Stomach (tissue), 8 donors: ENCODE measurements at regions not wholly inside any gene's neighbourhood (a gene's known extent, or its start where the extent isn't known, plus 50 kb on each side); places are given as distances from the start of the nearest gene placed in this dataset.
"Not testable (repeated sequence)": the region's sequence is repeated elsewhere in the genome, so short reads cannot be mapped to it uniquely, and the experiment has no call there.

Experiments used
- DNase-seq, 2 donors: peaks; one replicate each; pipeline versions ENCODE4 v3.0.0 to v3.0.0-alpha.2; 2013 to 2019
- H3K27ac ChIP-seq, 5 donors: fragments of 200-600 bp in 4 of 5; sonication (generic) in 4 of 5; one replicate each; pipeline ENCODE4 v1.5.1; 2013 to 2019; ENCODE audit warnings: mild to moderate bottlenecking in 1 of 5, moderate library complexity in 1 of 5
- H3K27me3 ChIP-seq, 3 donors: fragments of 200-600 bp; sonication (generic); one replicate each; pipeline ENCODE4 v1.5.1; 2017 to 2019; ENCODE audit warnings: mixed run types in 1 of 3
- H3K36me3 ChIP-seq, 4 donors: fragments of 200-600 bp; sonication (generic); 1 replicate in 3 of 4; 2 replicates in 1 of 4; pipeline ENCODE4 v1.5.1; 2016 to 2019
- H3K4me1 ChIP-seq, 4 donors: fragments of 200-600 bp; sonication (generic); one replicate each; pipeline ENCODE4 v1.5.1; 2016 to 2019
- H3K4me3 ChIP-seq, 4 donors: fragments of 200-600 bp; sonication (generic) in 3 of 4; one replicate each; pipeline ENCODE4 v1.5.1; 2016 to 2019; ENCODE audit warnings: mild to moderate bottlenecking in 1 of 4
- H3K9me3 ChIP-seq, 4 donors: fragments of 200-600 bp; sonication (generic); one replicate each; pipeline ENCODE4 v1.5.1; 2016 to 2019
- CTCF ChIP-seq, 7 experiments: fragments of 450-650 bp in 4 of 7; fragments of 200-600 bp in 3 of 7; sonication (generic) in 3 of 7; IDR thresholded peaks; one replicate each; pipeline ENCODE4 v1.5.1; 2016 to 2019; ENCODE audit warnings: antibody characterized with exemption in 7 of 7, control low read depth in 2 of 7, mild to moderate bottlenecking in 1 of 7
- EP300 ChIP-seq: sonication (generic); formaldehyde crosslinking; IDR thresholded peaks from one replicate; pipeline ENCODE4 v1.6.1; 2017; ENCODE audit warnings: antibody characterized with exemption
- POLR2A ChIP-seq, 4 donors: fragments of 450-650 bp; IDR thresholded peaks; one replicate each; pipeline ENCODE4 v1.6.1; 2016; ENCODE audit warnings: antibody characterized with exemption in 4 of 4, control low read depth in 2 of 4, mild to moderate bottlenecking in 1 of 4, moderate library complexity in 1 of 4
- POLR2AphosphoS5 ChIP-seq, 3 donors: sonication (generic); formaldehyde crosslinking; IDR thresholded peaks; one replicate each; pipeline ENCODE4 v1.6.1; 2016; ENCODE audit warnings: antibody characterized with exemption in 3 of 3
- WGBS, 5 donors: extraction: QIAGEN DNeasy Blood & Tissue Kit in 3 of 5; methylation state at CpG; one replicate each; pipeline versions ENCODE4 v1.1.5 to v1.1.7; 2013 to 2018; 5-methylcytosine and 5-hydroxymethylcytosine counted together
- intact Hi-C: fragments of 100-400 bp; cut with DNase I; formaldehyde crosslinking; loops from one replicate; pipeline ENCODE4 v1.15.1; 2023; ENCODE audit warnings: low total_unique reads
- donor health status: healthy with polysubstance abuse.
- donor health status: Bipolar disorder and iron deficiency.
- donor health status: healthy.

GRCh38 chr6:112539355-112539754 lies 192.2 kb downstream of the RFPL4B start:
- 92 to 96% (median 95%) methylated on average over 2 of the region's 2 CpGs for WGBS, 5 donors
- no peak overlapping the region for H3K4me3 ChIP-seq
- no peaks in the 10 kb centered on the region for H3K4me1 ChIP-seq
- intact Hi-C loops, result no loop called here
- no peak for DNase-seq
- TF ChIP-seq POLR2A (IDR thresholded peaks at IDR 0.05), result no peak
- no peak for TF ChIP-seq POLR2AphosphoS5 (IDR thresholded peaks at IDR 0.05)
- no peak for TF ChIP-seq CTCF (IDR thresholded peaks at IDR 0.05)
- TF ChIP-seq EP300, result no peak
- no peaks in the 10 kb centered on the region for H3K36me3 ChIP-seq
- H3K27me3 ChIP-seq, result no peaks in the 10 kb centered on the region
- peaks cover 0 to 7% (median 0%) of the 10 kb centered on the region in 4 donors for H3K9me3 ChIP-seq
- H3K27ac ChIP-seq, result no peak overlapping the region

GRCh38 chr6:112541847-112542246 lies 194.7 kb downstream of the RFPL4B start:
- H3K27me3 ChIP-seq, H3K4me3 ChIP-seq, H3K4me1 ChIP-seq, DNase-seq, intact Hi-C loops, H3K27ac ChIP-seq, H3K9me3 ChIP-seq, H3K36me3 ChIP-seq: not testable (repeated sequence)
- WGBS, 5 donors, result 81 to 96% (median 89%) methylated on average over 3 of the region's 3 CpGs

- H3K4me1 ChIP-seq, DNase-seq, H3K4me3 ChIP-seq, H3K36me3 ChIP-seq, H3K9me3 ChIP-seq, H3K27me3 ChIP-seq, H3K27ac ChIP-seq, intact Hi-C loops: not testable (repeated sequence)
- 87 to 94% (median 93%) methylated on average over 8 of the region's 8 CpGs for WGBS, 5 donors
Measured at GRCh38 chr6:112547321-112548085, 200.4 kb downstream of the RFPL4B start.

- H3K27ac ChIP-seq, result no peak overlapping the region
- H3K9me3 ChIP-seq, result peaks cover 0 to 4% (median 0%) of the 10 kb centered on the region in 4 donors
- TF ChIP-seq CTCF (IDR thresholded peaks at IDR 0.05), result no peak
- no peak for TF ChIP-seq POLR2AphosphoS5 (IDR thresholded peaks at IDR 0.05)
- TF ChIP-seq POLR2A (IDR thresholded peaks at IDR 0.05), result no peak
- TF ChIP-seq EP300, result no peak
- H3K36me3 ChIP-seq, result no peaks in the 10 kb centered on the region
- intact Hi-C loops, result no loop called here
- H3K4me1 ChIP-seq, result no peaks in the 10 kb centered on the region
- H3K27me3 ChIP-seq, result no peaks in the 10 kb centered on the region
- WGBS, 5 donors, result 94 to 100% (median 98%) methylated on average over 1 of the region's 1 CpG
- no peak overlapping the region for H3K4me3 ChIP-seq
- DNase-seq, result no peak
Measured at GRCh38 chr6:112549749-112550148, 202.6 kb downstream of the RFPL4B start.

GRCh38 chr6:112557435-112557834 lies 210.3 kb downstream of the RFPL4B start:
- no peaks in the 10 kb centered on the region for H3K36me3 ChIP-seq
- no peak for DNase-seq
- TF ChIP-seq POLR2A (IDR thresholded peaks at IDR 0.05) (no peak), POLR2AphosphoS5 (IDR thresholded peaks at IDR 0.05) (no peak), CTCF (IDR thresholded peaks at IDR 0.05) (no peak), EP300 (no peak)
- no peak overlapping the region for H3K27ac ChIP-seq
- no peaks in the 10 kb centered on the region for H3K27me3 ChIP-seq
- H3K9me3 ChIP-seq, result peaks cover 0 to 4% (median 0%) of the 10 kb centered on the region in 4 donors
- intact Hi-C loops, result no loop called here
- no peak overlapping the region for H3K4me3 ChIP-seq
- peaks cover 0 to 8% (median 2%) of the 10 kb centered on the region in 4 donors for H3K4me1 ChIP-seq
